ENCODE measurements at regions not wholly inside any gene's neighbourhood (a gene's known extent, or its start where the extent isn't known, plus 50 kb on each side); places are given as distances from the start of the nearest gene placed in this dataset.
"Not testable (repeated sequence)": the region's sequence is repeated elsewhere in the genome, so short reads cannot be mapped to it uniquely, and the experiment has no call there.

DNA sequence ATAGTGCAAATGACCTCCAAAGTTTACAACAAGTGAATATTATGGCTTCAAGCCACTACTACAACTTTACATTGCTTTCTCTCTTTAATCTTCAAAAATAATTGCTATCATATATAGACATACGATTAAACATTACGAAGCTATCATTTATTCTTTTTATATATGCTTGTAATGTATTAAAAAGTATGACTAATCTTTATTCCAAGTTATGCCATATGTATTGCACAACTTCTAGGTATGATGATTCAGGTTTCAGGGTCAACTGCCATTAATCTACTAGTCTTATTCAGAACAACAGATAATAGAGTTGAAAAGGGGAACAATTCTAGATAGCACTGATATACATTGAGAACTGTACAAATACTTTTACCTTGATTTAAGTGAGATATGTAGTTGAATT, 506.2 kb upstream of the TMEFF2 start:
- no peaks in the 10 kb centered on the region for H3K27me3 ChIP-seq (ENCODE audit: insufficient read depth, low read length)
- H3K4me3 ChIP-seq (ENCODE audit: low read length) = no peak overlapping the region
- H3K36me3 ChIP-seq (ENCODE audit: insufficient read depth, low read length) = no peaks in the 10 kb centered on the region
- WGBS = no CpG with 5 or more reads among the region's 2 CpGs
- no peaks in the 10 kb centered on the region for H3K9me3 ChIP-seq (ENCODE audit: insufficient read depth, low read depth, low read length)
- no peak overlapping the region for H3K27ac ChIP-seq (ENCODE audit: low read depth, low read length)
- no peaks in the 10 kb centered on the region for H3K4me1 ChIP-seq (ENCODE audit: insufficient read depth, low read length)
- no peak overlapping the region for H3K9ac ChIP-seq (ENCODE audit: low read depth, low read length)

DNA sequence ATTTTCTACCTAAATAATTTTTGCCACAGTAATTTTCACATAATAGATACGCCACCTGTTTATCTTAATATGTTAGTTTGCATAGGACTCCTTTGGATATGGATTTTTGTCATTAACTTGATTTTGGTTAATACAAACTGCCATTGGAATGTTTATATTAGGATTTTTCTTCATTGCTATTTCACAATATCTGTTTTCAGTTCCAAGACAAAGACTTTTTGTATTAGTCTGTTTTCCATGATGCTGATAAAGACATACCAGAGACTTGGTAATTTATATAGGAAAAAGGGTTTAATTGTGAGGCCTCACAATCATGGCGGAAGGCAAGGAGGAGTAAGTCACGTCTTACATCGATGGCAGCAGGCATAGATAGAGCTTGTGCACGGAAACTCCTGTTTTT, 503.1 kb upstream of the TMEFF2 start:
- Histone ChIP-seq H3K4me3 (ENCODE audit: low read length) (no peak overlapping the region), H3K27me3 (ENCODE audit: insufficient read depth, low read length) (no peaks in the 10 kb centered on the region), H3K4me1 (ENCODE audit: insufficient read depth, low read length) (no peaks in the 10 kb centered on the region), H3K27ac (ENCODE audit: low read depth, low read length) (no peak overlapping the region), H3K36me3 (ENCODE audit: insufficient read depth, low read length) (no peaks in the 10 kb centered on the region), H3K9ac (ENCODE audit: low read depth, low read length) (no peak overlapping the region), H3K9me3 (ENCODE audit: insufficient read depth, low read depth, low read length) (no peaks in the 10 kb centered on the region)
- WGBS = 97% methylated on average over 4 of the region's 5 CpGs

DNA sequence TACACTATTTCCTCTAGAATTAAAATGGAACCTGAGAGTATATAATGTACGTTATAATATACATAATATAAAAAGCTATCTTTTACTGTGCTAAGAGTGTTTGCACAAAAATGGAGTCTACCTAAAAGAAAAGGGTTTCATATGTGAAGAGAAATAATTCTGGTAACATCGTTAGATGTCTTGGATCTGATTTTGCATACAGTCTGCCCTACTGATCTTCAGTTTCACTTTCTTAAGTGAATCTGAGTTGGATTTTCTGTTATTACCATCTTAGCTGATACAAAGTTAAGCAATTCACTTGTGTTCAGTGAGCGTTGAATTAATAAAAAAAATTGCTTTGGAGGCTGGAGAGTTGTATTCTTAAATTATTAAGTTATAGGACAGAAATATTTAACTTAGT, 502.1 kb upstream of the TMEFF2 start:
- Histone ChIP-seq H3K4me1 (ENCODE audit: insufficient read depth, low read length) (no peaks in the 10 kb centered on the region), H3K4me3 (ENCODE audit: low read length) (no peak overlapping the region), H3K36me3 (ENCODE audit: insufficient read depth, low read length) (no peaks in the 10 kb centered on the region), H3K27me3 (ENCODE audit: insufficient read depth, low read length) (no peaks in the 10 kb centered on the region), H3K27ac (ENCODE audit: low read depth, low read length) (no peak overlapping the region), H3K9me3 (ENCODE audit: insufficient read depth, low read depth, low read length) (no peaks in the 10 kb centered on the region), H3K9ac (ENCODE audit: low read depth, low read length) (no peak overlapping the region)
- WGBS = 100% methylated on average over 1 of the region's 3 CpGs

DNA sequence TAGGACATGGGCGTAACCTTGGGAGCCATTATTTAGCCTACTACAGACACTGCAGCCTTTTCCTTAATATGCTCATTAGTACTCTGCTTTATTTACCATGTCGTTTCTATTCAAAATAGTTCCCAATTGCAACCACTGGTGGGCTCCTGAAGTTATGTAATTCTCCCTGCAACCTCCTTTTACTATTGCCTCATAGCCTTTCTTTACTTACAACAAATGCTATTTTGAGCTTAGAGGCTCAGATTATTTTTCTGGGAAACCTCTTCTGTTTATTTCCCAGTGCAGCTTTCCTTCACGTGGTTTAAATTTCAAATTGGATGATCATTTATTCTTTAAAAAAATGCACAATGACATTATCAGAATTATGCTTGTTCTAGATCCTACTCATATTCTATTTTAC, 492.3 kb upstream of the TMEFF2 start:
- Histone ChIP-seq H3K4me1 (ENCODE audit: insufficient read depth, low read length) (no peaks in the 10 kb centered on the region), H3K27ac (ENCODE audit: low read depth, low read length) (no peak overlapping the region), H3K9me3 (ENCODE audit: insufficient read depth, low read depth, low read length) (0 out of 2 replicates have a peak, but pooled peaks cover 9% of the 10 kb centered on the region), H3K27me3 (ENCODE audit: insufficient read depth, low read length) (no peaks in the 10 kb centered on the region), H3K4me3 (ENCODE audit: low read length) (no peak overlapping the region), H3K9ac (ENCODE audit: low read depth, low read length) (no peak overlapping the region), H3K36me3 (ENCODE audit: insufficient read depth, low read length) (no peaks in the 10 kb centered on the region)
- WGBS = 81% methylated on average over 2 of the region's 3 CpGs

DNA sequence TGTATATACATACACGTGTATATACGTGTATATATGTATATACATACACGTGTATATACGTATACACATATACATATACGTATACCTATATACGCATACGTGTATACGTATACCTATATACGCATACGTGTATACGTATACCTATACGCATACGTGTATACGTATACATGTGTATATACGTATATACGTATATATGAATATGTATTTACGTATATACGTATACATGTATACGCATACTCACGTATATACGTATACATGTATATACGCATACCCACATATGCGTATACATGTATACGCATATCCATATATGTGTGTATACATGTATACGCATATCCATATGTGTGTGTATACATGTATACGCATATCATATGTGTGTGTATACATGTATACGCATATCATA, 487.8 kb upstream of the TMEFF2 start:
- 99% methylated on average over 24 of the region's 27 CpGs for WGBS

DNA sequence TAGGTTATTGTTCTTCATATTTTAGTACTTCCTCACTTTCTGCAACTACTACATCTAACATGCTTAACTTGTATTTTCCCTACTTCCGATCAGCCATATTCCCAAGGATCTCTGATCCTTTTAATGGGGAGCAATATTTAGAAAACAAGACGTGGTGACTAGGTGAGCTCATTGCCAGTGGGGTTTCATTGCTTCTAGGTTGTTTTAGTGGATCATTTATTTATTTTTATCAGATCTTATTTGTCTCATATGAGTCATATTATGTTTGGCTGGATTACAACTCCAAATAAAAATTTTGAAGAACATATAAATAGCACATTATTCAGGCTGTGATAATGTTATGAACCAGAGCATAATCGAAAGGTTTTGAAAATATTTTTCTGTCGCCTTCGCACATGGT, 480.9 kb upstream of the TMEFF2 start:
- WGBS = 93% methylated on average over 5 of the region's 5 CpGs

More for the DNA sequence above, 487.8 kb upstream of the TMEFF2 start:
- H3K9me3 ChIP-seq (ENCODE audit: insufficient read depth, low read depth, low read length); H3K36me3 ChIP-seq (ENCODE audit: insufficient read depth, low read length); H3K4me3 ChIP-seq (ENCODE audit: low read length); H3K9ac ChIP-seq (ENCODE audit: low read depth, low read length); H3K27ac ChIP-seq (ENCODE audit: low read depth, low read length); H3K27me3 ChIP-seq (ENCODE audit: insufficient read depth, low read length); H3K4me1 ChIP-seq (ENCODE audit: insufficient read depth, low read length): not testable (repeated sequence)

DNA sequence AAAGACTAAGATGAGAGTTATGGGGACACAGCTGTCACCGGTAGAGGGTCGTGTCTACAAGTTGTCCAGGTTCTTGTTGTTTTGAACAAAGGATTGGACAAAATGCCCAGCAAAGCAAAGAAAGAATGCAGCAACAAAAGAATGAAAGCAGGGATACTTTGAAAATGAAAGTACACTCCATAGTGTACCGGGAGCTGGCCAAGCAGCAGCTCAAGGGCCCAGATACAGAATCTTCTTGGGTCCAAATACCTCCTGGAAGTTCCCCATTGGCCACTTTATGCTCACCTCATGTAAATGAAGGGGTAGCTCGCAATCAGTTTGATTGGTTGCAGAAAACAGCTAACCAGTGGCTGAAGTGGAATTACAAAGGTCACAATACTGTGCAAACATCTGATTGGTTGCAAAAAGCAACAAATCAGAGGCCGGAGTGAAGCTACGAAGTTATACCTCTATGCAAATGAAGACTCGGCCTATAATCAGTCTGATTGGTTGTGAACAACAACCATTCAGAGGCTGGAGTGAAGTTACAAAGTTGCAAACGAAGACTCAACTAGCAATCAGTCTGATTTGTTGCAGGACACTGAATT, 474.9 kb upstream of the TMEFF2 start:
- Histone ChIP-seq H3K9ac (ENCODE audit: low read depth, low read length) (no peak overlapping the region), H3K4me3 (ENCODE audit: low read length) (no peak overlapping the region), H3K27me3 (ENCODE audit: insufficient read depth, low read length) (no peaks in the 10 kb centered on the region), H3K4me1 (ENCODE audit: insufficient read depth, low read length) (peaks cover 7% of the 10 kb centered on the region), H3K36me3 (ENCODE audit: insufficient read depth, low read length) (no peaks in the 10 kb centered on the region), H3K9me3 (ENCODE audit: insufficient read depth, low read depth, low read length) (no peaks in the 10 kb centered on the region), H3K27ac (ENCODE audit: low read depth, low read length) (no peak overlapping the region)
- 95% methylated on average over 8 of the region's 8 CpGs for WGBS

More for the DNA sequence above, 480.9 kb upstream of the TMEFF2 start:
- H3K27ac ChIP-seq (ENCODE audit: low read depth, low read length) = no peak overlapping the region
- no peaks in the 10 kb centered on the region for H3K27me3 ChIP-seq (ENCODE audit: insufficient read depth, low read length)
- H3K4me3 ChIP-seq (ENCODE audit: low read length) = no peak overlapping the region
- H3K9ac ChIP-seq (ENCODE audit: low read depth, low read length) = no peak overlapping the region
- no peaks in the 10 kb centered on the region for H3K9me3 ChIP-seq (ENCODE audit: insufficient read depth, low read depth, low read length)
- H3K36me3 ChIP-seq (ENCODE audit: insufficient read depth, low read length) = no peaks in the 10 kb centered on the region
- H3K4me1 ChIP-seq (ENCODE audit: insufficient read depth, low read length) = no peaks in the 10 kb centered on the region

DNA sequence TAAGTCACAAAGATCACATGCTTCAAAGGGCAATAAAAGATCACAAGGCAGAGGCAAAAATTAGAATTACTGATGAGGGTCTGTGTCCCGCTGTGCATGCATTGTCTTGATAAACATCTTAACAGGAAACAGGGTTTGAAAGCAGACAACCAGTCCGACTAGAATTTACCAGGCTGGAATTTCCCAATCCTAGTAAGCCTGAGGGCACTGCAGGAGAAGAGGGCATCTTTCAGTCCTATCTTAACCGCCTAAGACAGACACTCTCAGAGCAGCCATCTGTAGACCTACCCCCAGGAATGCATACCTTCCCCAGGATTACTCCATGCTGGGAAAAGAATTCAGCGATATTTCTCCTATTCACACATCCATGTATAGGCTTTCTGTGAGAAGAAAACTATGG, 465.8 kb upstream of the TMEFF2 start:
- H3K4me1 ChIP-seq (ENCODE audit: insufficient read depth, low read length); H3K27me3 ChIP-seq (ENCODE audit: insufficient read depth, low read length); H3K4me3 ChIP-seq (ENCODE audit: low read length); H3K9ac ChIP-seq (ENCODE audit: low read depth, low read length); H3K9me3 ChIP-seq (ENCODE audit: insufficient read depth, low read depth, low read length); H3K36me3 ChIP-seq (ENCODE audit: insufficient read depth, low read length); H3K27ac ChIP-seq (ENCODE audit: low read depth, low read length): not testable (repeated sequence)
- WGBS = 88% methylated on average over 4 of the region's 4 CpGs

DNA sequence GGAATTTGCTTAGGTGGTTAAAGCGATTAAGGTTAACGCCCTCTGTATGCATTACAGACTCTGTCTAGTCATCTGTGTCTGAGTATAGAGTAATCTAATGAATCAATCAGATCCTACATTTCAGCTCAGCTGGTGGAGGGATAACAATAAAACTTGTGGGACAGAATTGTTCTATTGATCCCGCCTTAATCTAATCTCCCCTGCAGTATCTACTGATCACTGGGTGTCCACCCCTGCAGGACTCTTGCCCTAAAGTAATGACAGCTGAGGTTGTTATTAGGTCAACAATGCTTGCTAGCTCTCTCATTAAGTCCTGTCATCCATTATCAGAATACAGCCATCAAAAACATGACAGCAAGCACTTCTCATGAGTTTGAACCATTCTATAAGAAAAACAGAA, 462.6 kb upstream of the TMEFF2 start:
- Histone ChIP-seq H3K27ac (ENCODE audit: low read depth, low read length) (no peak overlapping the region), H3K9ac (ENCODE audit: low read depth, low read length) (no peak overlapping the region), H3K36me3 (ENCODE audit: insufficient read depth, low read length) (no peaks in the 10 kb centered on the region), H3K27me3 (ENCODE audit: insufficient read depth, low read length) (no peaks in the 10 kb centered on the region), H3K9me3 (ENCODE audit: insufficient read depth, low read depth, low read length) (peaks cover 10% of the 10 kb centered on the region), H3K4me1 (ENCODE audit: insufficient read depth, low read length) (no peaks in the 10 kb centered on the region), H3K4me3 (ENCODE audit: low read length) (no peak overlapping the region)
- WGBS = 84% methylated on average over 3 of the region's 3 CpGs

DNA sequence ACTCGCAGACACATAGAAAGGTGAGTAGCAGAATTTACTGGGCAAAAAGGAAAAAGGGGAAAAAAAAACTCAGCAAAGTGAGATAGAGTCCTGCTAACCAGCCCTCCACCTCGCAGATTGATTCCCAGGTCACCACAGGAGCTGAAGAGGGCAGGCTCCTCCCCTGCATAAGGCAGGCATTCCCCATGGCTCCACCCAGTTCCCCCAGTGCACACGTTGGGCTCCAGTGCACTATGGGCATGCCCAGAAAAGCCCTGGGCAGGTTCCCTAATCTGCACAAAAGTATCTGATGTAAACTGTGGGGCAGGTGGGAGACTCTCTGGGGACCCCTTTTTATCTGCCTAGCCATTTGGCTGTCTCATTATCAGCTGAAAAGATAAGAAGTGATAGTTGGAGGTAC, 461.2 kb upstream of the TMEFF2 start:
- Histone ChIP-seq H3K9me3 (ENCODE audit: insufficient read depth, low read depth, low read length) (peaks cover 4% of the 10 kb centered on the region; the same call in 1 of the 2 replicates), H3K4me3 (ENCODE audit: low read length) (no peak overlapping the region), H3K4me1 (ENCODE audit: insufficient read depth, low read length) (no peaks in the 10 kb centered on the region), H3K27me3 (ENCODE audit: insufficient read depth, low read length) (no peaks in the 10 kb centered on the region), H3K9ac (ENCODE audit: low read depth, low read length) (no peak overlapping the region), H3K27ac (ENCODE audit: low read depth, low read length) (no peak overlapping the region), H3K36me3 (ENCODE audit: insufficient read depth, low read length) (no peaks in the 10 kb centered on the region)
- WGBS = 79% methylated on average over 3 of the region's 3 CpGs

DNA sequence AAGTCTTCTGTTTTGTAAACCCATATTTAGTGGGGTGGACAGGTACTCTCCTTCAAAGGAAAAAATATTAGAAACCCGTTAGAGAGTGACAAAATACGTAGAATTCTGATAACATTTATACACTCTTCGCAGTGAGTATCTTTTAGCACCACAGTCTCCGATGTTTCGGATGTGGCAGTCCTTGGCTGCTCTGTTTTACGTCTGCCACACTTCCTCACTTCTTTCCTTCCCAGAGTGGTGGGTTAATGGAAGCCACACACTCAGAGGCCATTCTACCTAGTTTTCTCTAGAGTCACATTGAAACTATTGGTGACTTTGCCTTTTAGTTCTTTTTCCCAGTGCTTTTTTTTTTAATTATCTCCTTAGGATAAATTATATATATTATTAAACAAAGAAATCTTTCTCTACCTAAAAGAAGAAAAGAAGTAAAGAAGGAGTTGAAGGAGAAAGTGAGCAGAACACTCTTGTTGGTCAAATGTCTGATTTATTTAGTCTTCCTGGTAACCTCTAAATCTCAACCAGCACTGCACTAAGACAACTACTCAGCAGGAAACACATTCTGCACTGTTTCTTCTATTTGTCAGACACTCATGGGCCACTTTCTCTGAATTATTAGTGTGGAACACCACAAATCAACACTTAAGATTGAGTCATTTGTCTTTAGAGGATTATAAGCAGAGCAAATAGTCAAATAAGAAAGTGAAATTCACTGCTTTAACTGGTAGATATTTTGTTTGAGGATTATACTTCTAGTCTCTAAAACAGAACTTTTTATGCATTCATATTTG, 451.3 kb upstream of the TMEFF2 start:
- Histone ChIP-seq H3K27ac (ENCODE audit: low read depth, low read length) (no peak overlapping the region), H3K27me3 (ENCODE audit: insufficient read depth, low read length) (no peaks in the 10 kb centered on the region), H3K4me1 (ENCODE audit: insufficient read depth, low read length) (no peaks in the 10 kb centered on the region), H3K9ac (ENCODE audit: low read depth, low read length) (no peak overlapping the region), H3K36me3 (ENCODE audit: insufficient read depth, low read length) (no peaks in the 10 kb centered on the region), H3K9me3 (ENCODE audit: insufficient read depth, low read depth, low read length) (no peaks in the 10 kb centered on the region), H3K4me3 (ENCODE audit: low read length) (no peak overlapping the region)
- WGBS = 98% methylated on average over 6 of the region's 6 CpGs
